WERI-Rb-1 (cell line): ENCODE measurements at regions not wholly inside any gene's neighbourhood (a gene's known extent, or its start where the extent isn't known, plus 50 kb on each side); places are given as distances from the start of the nearest gene placed in this dataset.

ENCODE experiments used
- DNase-seq: peaks from one replicate; pipeline ENCODE4 v3.0.0-alpha.2; 2020
- H3K27ac ChIP-seq: fragments of 250-450 bp; sonication (Bioruptor Pico); 2 replicates; pipeline ENCODE4 v1.5.1; 2020; ENCODE audit warnings: mild to moderate bottlenecking, moderate library complexity
- H3K27me3 ChIP-seq: fragments of 250-450 bp; sonication (Bioruptor Pico); 2 replicates; pipeline ENCODE4 v1.5.1; 2021; ENCODE audit warnings: mild to moderate bottlenecking, low read depth, moderate library complexity; ENCODE audit not compliant: insufficient read depth, severe bottlenecking
- H3K36me3 ChIP-seq: fragments of 250-450 bp; sonication (Bioruptor Pico); 2 replicates; pipeline ENCODE4 v1.5.1; 2020; ENCODE audit warnings: mild to moderate bottlenecking, moderate library complexity
- H3K4me3 ChIP-seq: 2 replicates; pipeline ENCODE4 v1.5.1; 2011; ENCODE audit warnings: low read depth, mild to moderate bottlenecking, control low read depth, low read length
- H3K9me3 ChIP-seq: fragments of 250-450 bp; sonication (Bioruptor Pico); 2 replicates; pipeline ENCODE4 v1.5.1; 2021; ENCODE audit warnings: mild to moderate bottlenecking, moderate library complexity; ENCODE audit not compliant: severe bottlenecking
- CTCF ChIP-seq: IDR thresholded peaks from 2 replicates; pipeline ENCODE4 v1.5.1; 2011; ENCODE audit warnings: low read depth, mild to moderate bottlenecking, control low read depth, inconsistent platforms, low read length

GRCh38 chr4:112776535-112776934 is 139.6 kb downstream of the LARP7 start:
- H3K9me3 ChIP-seq = no peaks in the 10 kb centered on the region
- no peak overlapping the region for H3K27ac ChIP-seq
- no peak for DNase-seq
- H3K4me3 ChIP-seq = no peak overlapping the region
- H3K27me3 ChIP-seq = no peaks in the 10 kb centered on the region
- H3K36me3 ChIP-seq = no peaks in the 10 kb centered on the region
- no peak for TF ChIP-seq CTCF

GRCh38 chr4:112778520-112778919 is 141.6 kb downstream of the LARP7 start:
- TF ChIP-seq CTCF = no peak
- Histone ChIP-seq H3K27me3 (no peaks in the 10 kb centered on the region), H3K9me3 (no peaks in the 10 kb centered on the region), H3K4me3 (no peak overlapping the region), H3K36me3 (no peaks in the 10 kb centered on the region), H3K27ac (no peak overlapping the region)
- DNase-seq = no peak

GRCh38 chr4:112793033-112793432 is 156.1 kb downstream of the LARP7 start:
- H3K27me3 ChIP-seq = no peaks in the 10 kb centered on the region
- H3K27ac ChIP-seq = no peak overlapping the region
- TF ChIP-seq CTCF = no peak
- no peaks in the 10 kb centered on the region for H3K36me3 ChIP-seq
- no peaks in the 10 kb centered on the region for H3K9me3 ChIP-seq
- H3K4me3 ChIP-seq = no peak overlapping the region
- DNase-seq = no peak

GRCh38 chr4:112800001-112800400 is 163.1 kb downstream of the LARP7 start:
- no peaks in the 10 kb centered on the region for H3K36me3 ChIP-seq
- DNase-seq = no peak
- no peak for TF ChIP-seq CTCF
- H3K27ac ChIP-seq = no peak overlapping the region
- H3K27me3 ChIP-seq = no peaks in the 10 kb centered on the region
- no peak overlapping the region for H3K4me3 ChIP-seq
- no peaks in the 10 kb centered on the region for H3K9me3 ChIP-seq

DNA sequence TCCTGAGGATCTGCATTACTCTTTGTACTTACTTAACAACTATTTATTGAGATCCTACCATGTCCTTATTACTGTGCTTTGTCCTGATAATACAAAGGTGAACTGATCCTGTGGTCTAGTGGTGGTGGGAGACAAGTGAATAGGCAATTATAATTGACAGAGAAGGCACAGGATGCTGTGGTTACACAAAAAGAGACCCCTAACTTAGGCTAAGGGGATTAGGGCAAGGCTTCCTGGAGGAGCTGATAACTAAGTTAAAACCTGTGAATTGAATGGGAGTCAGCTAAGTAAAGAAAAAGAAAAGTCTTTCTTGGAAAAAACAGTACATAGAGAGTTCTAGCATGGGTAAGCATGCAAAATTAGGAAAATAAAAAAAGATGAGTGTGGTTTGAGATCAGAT is 164.4 kb downstream of the LARP7 start:
- no peak overlapping the region for H3K27ac ChIP-seq
- H3K36me3 ChIP-seq = no peaks in the 10 kb centered on the region
- no peak for TF ChIP-seq CTCF
- no peak for DNase-seq
- no peaks in the 10 kb centered on the region for H3K9me3 ChIP-seq
- no peaks in the 10 kb centered on the region for H3K27me3 ChIP-seq
- H3K4me3 ChIP-seq = no peak overlapping the region

- DNase-seq = no peak
- H3K27me3 ChIP-seq = no peaks in the 10 kb centered on the region
- TF ChIP-seq CTCF = no peak
- no peak overlapping the region for H3K4me3 ChIP-seq
- no peaks in the 10 kb centered on the region for H3K36me3 ChIP-seq
- H3K27ac ChIP-seq = no peak overlapping the region
- H3K9me3 ChIP-seq = no peaks in the 10 kb centered on the region
Observed at GRCh38 chr4:112802780-112803179, 165.8 kb downstream of the LARP7 start.
